H9 (cell line): ENCODE measurements at regions not wholly inside any gene's neighbourhood (a gene's known extent, or its start where the extent isn't known, plus 50 kb on each side); places are given as distances from the start of the nearest gene placed in this dataset.

Source experiments
- DNase-seq: peaks from one replicate; pipeline ENCODE4 v3.0.0-alpha.2; 2017
- H2AFZ ChIP-seq: one replicate; pipeline ENCODE4 v1.6.1; 2013; ENCODE audit warnings: mild to moderate bottlenecking, low read length, control low read depth, moderate library complexity
- H2AK5ac ChIP-seq: 2 replicates; pipeline ENCODE4 v1.6.1; 2013; ENCODE audit warnings: low read length, control low read depth, mixed read lengths; ENCODE audit not compliant: insufficient read length
- H2BK120ac ChIP-seq: one replicate; pipeline ENCODE4 v1.6.1; 2013; ENCODE audit warnings: low read depth, mild to moderate bottlenecking, low read length, control low read depth, inconsistent platforms; ENCODE audit not compliant: poor library complexity, severe bottlenecking
- H2BK12ac ChIP-seq: 2 replicates; pipeline ENCODE4 v1.6.1; 2013; ENCODE audit warnings: low read length, control low read depth, mixed read lengths, low read depth; ENCODE audit not compliant: insufficient read length
- H2BK15ac ChIP-seq: 2 replicates; pipeline ENCODE4 v1.6.1; 2013; ENCODE audit warnings: low read depth, low read length, control low read depth
- H2BK20ac ChIP-seq: one replicate; pipeline ENCODE4 v1.6.1; 2013; ENCODE audit warnings: low read depth, mild to moderate bottlenecking, low read length, control low read depth, inconsistent platforms; ENCODE audit not compliant: poor library complexity, severe bottlenecking
- H2BK5ac ChIP-seq: 2 replicates; pipeline ENCODE4 v1.6.1; 2013; ENCODE audit warnings: low read length, control low read depth, mixed read lengths; ENCODE audit not compliant: insufficient read length
- H3K14ac ChIP-seq: 2 replicates; pipeline ENCODE4 v1.6.1; 2013; ENCODE audit warnings: low read length, control low read depth; ENCODE audit not compliant: insufficient read depth
- H3K18ac ChIP-seq: 2 replicates; pipeline ENCODE4 v1.6.1; 2013; ENCODE audit warnings: low read depth, mild to moderate bottlenecking, mixed read lengths, low read length, control low read depth; ENCODE audit not compliant: insufficient read length
- H3K23ac ChIP-seq: 2 replicates; pipeline ENCODE4 v1.6.1; 2013; ENCODE audit warnings: low read length, control low read depth, mixed read lengths, low read depth; ENCODE audit not compliant: insufficient read length
- H3K23me2 ChIP-seq: 2 replicates; pipeline ENCODE4 v1.6.1; 2013; ENCODE audit warnings: low read depth, mild to moderate bottlenecking, mixed read lengths, low read length, control low read depth; ENCODE audit not compliant: insufficient read length, poor library complexity, severe bottlenecking
- H3K27ac ChIP-seq: 2 replicates; pipeline ENCODE4 v1.5.1; 2013; ENCODE audit warnings: low read length, control low read depth, mixed read lengths, low read depth; ENCODE audit not compliant: insufficient read length
- H3K27me3 ChIP-seq: 2 replicates; pipeline ENCODE4 v1.6.1; 2013; ENCODE audit warnings: low read length, control low read depth, inconsistent platforms; ENCODE audit not compliant: insufficient read depth
- H3K4ac ChIP-seq: 2 replicates; pipeline ENCODE4 v1.6.1; 2013; ENCODE audit warnings: low read depth, mild to moderate bottlenecking, control low read depth, inconsistent platforms, low read length, moderate library complexity
- H3K4me1 ChIP-seq: 2 replicates; pipeline ENCODE4 v1.6.1; 2013; ENCODE audit warnings: low read length, control low read depth, inconsistent platforms; ENCODE audit not compliant: insufficient read depth
- H3K4me2 ChIP-seq: 2 replicates; pipeline ENCODE4 v1.6.1; 2013; ENCODE audit warnings: low read length, control low read depth, mixed read lengths; ENCODE audit not compliant: insufficient read length, insufficient read depth
- H3K56ac ChIP-seq: 2 replicates; pipeline ENCODE4 v1.6.1; 2013; ENCODE audit warnings: low read depth, mild to moderate bottlenecking, mixed read lengths, low read length, control low read depth; ENCODE audit not compliant: insufficient read length
- H3K79me1 ChIP-seq: 2 replicates; pipeline ENCODE4 v1.6.1; 2013; ENCODE audit warnings: low read depth, mild to moderate bottlenecking, moderate library complexity, low read length, control low read depth, inconsistent platforms; ENCODE audit not compliant: insufficient read depth, poor library complexity, severe bottlenecking
- H3K79me2 ChIP-seq: 2 replicates; pipeline ENCODE4 v1.6.1; 2013; ENCODE audit warnings: low read length, control low read depth, inconsistent platforms; ENCODE audit not compliant: insufficient read depth
- H3K9ac ChIP-seq: 2 replicates; pipeline ENCODE4 v1.6.1; 2013; ENCODE audit warnings: low read length, control low read depth, mixed read lengths; ENCODE audit not compliant: insufficient read length; ENCODE audit errors: extremely low read depth
- H3K9me3 ChIP-seq: one replicate; pipeline ENCODE4 v1.6.1; 2013; ENCODE audit warnings: low read depth, low read length, inconsistent platforms; ENCODE audit not compliant: control insufficient read depth
- H3T11ph ChIP-seq: one replicate; pipeline ENCODE4 v1.6.1; 2013; ENCODE audit warnings: mild to moderate bottlenecking, low read length, control low read depth, inconsistent platforms
- H4K20me1 ChIP-seq: one replicate; pipeline ENCODE4 v1.6.1; 2013; ENCODE audit not compliant: control insufficient read depth, insufficient read length, insufficient read depth
- H4K5ac ChIP-seq: 2 replicates; pipeline ENCODE4 v1.6.1; 2013; ENCODE audit warnings: low read depth, mild to moderate bottlenecking, mixed read lengths, low read length, control low read depth; ENCODE audit not compliant: insufficient read length
- H4K8ac ChIP-seq: replicated peaks from 2 replicates; pipeline ENCODE4 v1.6.1; 2013; ENCODE audit warnings: low read length, control low read depth, mixed read lengths, low read depth; ENCODE audit not compliant: insufficient read length
- H4K91ac ChIP-seq: 2 replicates; pipeline ENCODE4 v1.6.1; 2013; ENCODE audit warnings: low read depth, mild to moderate bottlenecking, moderate library complexity, mixed read lengths, low read length, control low read depth; ENCODE audit not compliant: insufficient read length
- H3K27ac Mint-ChIP-seq, 3 experiments: 2 replicates in 2 of 3; 3 replicates in 1 of 3; pipeline ENCODE4 v1.8.0; 2020 to 2021; ENCODE audit warnings: mixed read lengths in 3 of 3, mild to moderate bottlenecking in 1 of 3, moderate library complexity in 1 of 3
- H3K27me3 Mint-ChIP-seq: 2 replicates; pipeline ENCODE4 v1.8.0; 2021; ENCODE audit warnings: low read depth, mild to moderate bottlenecking, moderate library complexity, mixed read lengths
- H3K36me3 Mint-ChIP-seq, 3 experiments: 2 replicates in 2 of 3; 3 replicates in 1 of 3; pipeline ENCODE4 v1.8.0; 2020 to 2021; ENCODE audit warnings: low read depth in 3 of 3, mixed read lengths in 3 of 3; ENCODE audit not compliant: insufficient read depth in 1 of 3
- H3K4me1 Mint-ChIP-seq, 2 experiments: 2 replicates each; pipeline ENCODE4 v1.8.0; 2020; ENCODE audit warnings: mixed read lengths in 2 of 2
- H3K4me3 Mint-ChIP-seq, 2 experiments: 2 replicates in 1 of 2; 3 replicates in 1 of 2; pipeline ENCODE4 v1.8.0; 2020 to 2021; ENCODE audit warnings: mild to moderate bottlenecking in 2 of 2, mixed read lengths in 2 of 2, moderate library complexity in 1 of 2
- H3K9me3 Mint-ChIP-seq, 2 experiments: 2 replicates in 1 of 2; 3 replicates in 1 of 2; pipeline ENCODE4 v1.8.0; 2020; ENCODE audit warnings: mild to moderate bottlenecking in 2 of 2, mixed read lengths in 2 of 2, moderate library complexity in 1 of 2
- WGBS: extraction: QIAGEN DNeasy Blood & Tissue Kit; methylation state at CpG from one replicate; pipeline ENCODE4 v1.1.7; 2013; ENCODE audit warnings: missing lambda C conversion rate, low lambda C conversion rate, mixed read lengths; ENCODE audit not compliant: insufficient read length; ENCODE audit errors: extremely low coverage; 5-methylcytosine and 5-hydroxymethylcytosine counted together
- TF ChIP-seq, protein P1 (sequence below): fragments of 200-600 bp; sonication (generic); conservative IDR thresholded peaks from 3 replicates; pipeline ENCODE4 v1.8.0; 2021; ENCODE audit warnings: antibody characterized with exemption, mild to moderate bottlenecking

DNA sequence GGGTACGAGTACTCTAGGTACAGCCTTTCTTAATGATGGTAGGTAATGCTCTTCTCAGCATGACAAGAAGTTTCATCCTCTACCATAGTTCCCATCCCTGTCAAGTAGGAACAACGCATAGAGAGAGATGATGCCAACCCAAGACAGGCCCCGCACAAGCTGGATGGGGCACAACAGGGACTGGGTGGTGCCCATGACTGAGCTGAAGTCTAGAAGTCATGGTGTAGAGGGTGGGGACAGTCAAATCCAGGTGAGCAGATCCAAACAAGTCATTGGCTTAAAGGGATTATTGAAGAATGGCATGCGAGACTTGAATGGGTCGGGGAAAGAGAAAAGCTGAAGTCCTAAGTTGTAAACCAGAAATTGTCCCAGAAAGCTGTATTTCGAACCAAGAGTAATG, 84.2 kb upstream of the MDM1 start:
- H2BK5ac ChIP-seq, result no peak overlapping the region

More for the DNA sequence above, 84.2 kb upstream of the MDM1 start:
- Mint-ChIP-seq H3K4me1 (peaks cover 8 to 9% of the 10 kb centered on the region in 2 experiments), H3K9me3 (peaks cover 4 to 8% of the 10 kb centered on the region in 2 experiments; a peak in 3 of 5 replicates), H3K36me3 (peaks cover 3 to 5% (median 4%) of the 10 kb centered on the region in 3 experiments; a peak in 2 of 7 replicates), H3K27me3 (no peaks in the 10 kb centered on the region), H3K4me3 (no peak overlapping the region), H3K27ac (no peak overlapping the region)
- Histone ChIP-seq H3K27me3 (no peaks in the 10 kb centered on the region), H3K9me3 (no peaks in the 10 kb centered on the region), H3K79me1 (no peaks in the 10 kb centered on the region), H3K4ac (no peak overlapping the region), H4K20me1 (no peaks in the 10 kb centered on the region), H2BK120ac (no peak overlapping the region), H3K18ac (no peak overlapping the region), H3K4me1 (0 out of 2 replicates have a peak, but pooled peaks cover 3% of the 10 kb centered on the region), H3K23ac (no peak overlapping the region), H2BK15ac (no peak overlapping the region), H3K56ac (no peak overlapping the region), H2AFZ (no peak overlapping the region), H3K27ac (no peak overlapping the region), H3K9ac (no peak overlapping the region), H3K23me2 (no peaks in the 10 kb centered on the region), H3K79me2 (no peaks in the 10 kb centered on the region), H4K5ac (no peak overlapping the region), H3K14ac (no peak overlapping the region), H2BK20ac (no peak overlapping the region), H2BK12ac (no peak overlapping the region), H3T11ph (no peak overlapping the region), H4K91ac (no peak overlapping the region), H2AK5ac (no peak overlapping the region), H3K4me2 (no peak overlapping the region), H4K8ac (no peak overlapping the region)
- no peak for DNase-seq
- TF ChIP-seq, protein P1, sequence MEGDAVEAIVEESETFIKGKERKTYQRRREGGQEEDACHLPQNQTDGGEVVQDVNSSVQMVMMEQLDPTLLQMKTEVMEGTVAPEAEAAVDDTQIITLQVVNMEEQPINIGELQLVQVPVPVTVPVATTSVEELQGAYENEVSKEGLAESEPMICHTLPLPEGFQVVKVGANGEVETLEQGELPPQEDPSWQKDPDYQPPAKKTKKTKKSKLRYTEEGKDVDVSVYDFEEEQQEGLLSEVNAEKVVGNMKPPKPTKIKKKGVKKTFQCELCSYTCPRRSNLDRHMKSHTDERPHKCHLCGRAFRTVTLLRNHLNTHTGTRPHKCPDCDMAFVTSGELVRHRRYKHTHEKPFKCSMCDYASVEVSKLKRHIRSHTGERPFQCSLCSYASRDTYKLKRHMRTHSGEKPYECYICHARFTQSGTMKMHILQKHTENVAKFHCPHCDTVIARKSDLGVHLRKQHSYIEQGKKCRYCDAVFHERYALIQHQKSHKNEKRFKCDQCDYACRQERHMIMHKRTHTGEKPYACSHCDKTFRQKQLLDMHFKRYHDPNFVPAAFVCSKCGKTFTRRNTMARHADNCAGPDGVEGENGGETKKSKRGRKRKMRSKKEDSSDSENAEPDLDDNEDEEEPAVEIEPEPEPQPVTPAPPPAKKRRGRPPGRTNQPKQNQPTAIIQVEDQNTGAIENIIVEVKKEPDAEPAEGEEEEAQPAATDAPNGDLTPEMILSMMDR, result no peak
- WGBS, result no CpG with 5 or more reads among the region's 6 CpGs
